HL-60 (cell line): ENCODE measurements at regions not wholly inside any gene's neighbourhood (a gene's known extent, or its start where the extent isn't known, plus 50 kb on each side); places are given as distances from the start of the nearest gene placed in this dataset.

Source experiments
- DNase-seq, 2 experiments: peaks; one replicate each; pipeline ENCODE4 v3.0.0-alpha.2; 2010 to 2020; ENCODE audit warnings: low read depth in 1 of 2, low spot score in 1 of 2
- H3K27ac ChIP-seq: fragments of 250-450 bp; sonication (Bioruptor Pico); replicated peaks from 2 replicates; pipeline ENCODE4 v1.5.1; 2020; ENCODE audit warnings: mild to moderate bottlenecking, moderate library complexity
- H3K27me3 ChIP-seq: fragments of 250-450 bp; sonication (Bioruptor Pico); 2 replicates; pipeline ENCODE4 v1.5.1; 2021; ENCODE audit warnings: mild to moderate bottlenecking, moderate library complexity; ENCODE audit not compliant: insufficient read depth, poor library complexity, severe bottlenecking
- H3K4me3 ChIP-seq: replicated peaks from 2 replicates; pipeline ENCODE4 v1.5.1; 2011; ENCODE audit warnings: mild to moderate bottlenecking, control low read depth, low read length; ENCODE audit not compliant: insufficient read depth
- GABPA ChIP-seq: IDR thresholded peaks from 2 replicates; pipeline ENCODE4 v1.6.1; 2012; ENCODE audit warnings: low read depth
- POLR2AphosphoS5 ChIP-seq: IDR thresholded peaks from 2 replicates; pipeline ENCODE4 v1.6.1; 2012; ENCODE audit warnings: low read depth
- SPI1 ChIP-seq: IDR thresholded peaks from 2 replicates; pipeline ENCODE4 v1.6.1; 2012; ENCODE audit warnings: low read depth, mild to moderate bottlenecking, borderline replicate concordance
- TF ChIP-seq, protein P1 (sequence below): IDR thresholded peaks from 2 replicates; pipeline ENCODE4 v1.6.1; 2012; ENCODE audit warnings: low read depth; ENCODE audit not compliant: insufficient replicate concordance
- TF ChIP-seq, protein P2 (sequence below): IDR thresholded peaks from one replicate; pipeline ENCODE4 v1.5.1; 2011; ENCODE audit warnings: low read length, control low read depth, inconsistent platforms; ENCODE audit not compliant: insufficient read depth

DNA sequence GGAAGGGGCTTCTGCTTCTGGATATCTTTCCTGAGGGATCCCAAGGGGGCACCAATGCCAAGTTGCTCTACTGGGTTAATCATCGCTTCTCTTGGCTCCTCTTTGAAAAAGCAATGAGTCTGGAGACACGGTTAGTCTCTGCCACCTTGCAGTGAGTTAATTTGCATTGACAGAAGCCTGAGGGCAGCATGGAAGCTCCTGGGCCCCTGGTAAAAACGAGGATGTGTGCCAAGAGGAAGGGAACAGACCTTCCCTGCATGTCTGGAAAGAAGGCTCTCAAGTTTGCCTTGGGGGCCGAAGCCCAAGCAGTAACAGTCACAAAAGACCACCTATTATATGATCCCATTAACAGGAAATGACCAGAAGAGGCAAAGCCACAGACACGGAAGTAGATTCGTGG is 86.7 kb downstream of the IRX5 start:
- H3K27ac ChIP-seq: no peak overlapping the region
- H3K4me3 ChIP-seq: no peak overlapping the region
- TF ChIP-seq GABPA (no peak), POLR2AphosphoS5 (no peak), SPI1 (no peak)
- TF ChIP-seq, protein P1, sequence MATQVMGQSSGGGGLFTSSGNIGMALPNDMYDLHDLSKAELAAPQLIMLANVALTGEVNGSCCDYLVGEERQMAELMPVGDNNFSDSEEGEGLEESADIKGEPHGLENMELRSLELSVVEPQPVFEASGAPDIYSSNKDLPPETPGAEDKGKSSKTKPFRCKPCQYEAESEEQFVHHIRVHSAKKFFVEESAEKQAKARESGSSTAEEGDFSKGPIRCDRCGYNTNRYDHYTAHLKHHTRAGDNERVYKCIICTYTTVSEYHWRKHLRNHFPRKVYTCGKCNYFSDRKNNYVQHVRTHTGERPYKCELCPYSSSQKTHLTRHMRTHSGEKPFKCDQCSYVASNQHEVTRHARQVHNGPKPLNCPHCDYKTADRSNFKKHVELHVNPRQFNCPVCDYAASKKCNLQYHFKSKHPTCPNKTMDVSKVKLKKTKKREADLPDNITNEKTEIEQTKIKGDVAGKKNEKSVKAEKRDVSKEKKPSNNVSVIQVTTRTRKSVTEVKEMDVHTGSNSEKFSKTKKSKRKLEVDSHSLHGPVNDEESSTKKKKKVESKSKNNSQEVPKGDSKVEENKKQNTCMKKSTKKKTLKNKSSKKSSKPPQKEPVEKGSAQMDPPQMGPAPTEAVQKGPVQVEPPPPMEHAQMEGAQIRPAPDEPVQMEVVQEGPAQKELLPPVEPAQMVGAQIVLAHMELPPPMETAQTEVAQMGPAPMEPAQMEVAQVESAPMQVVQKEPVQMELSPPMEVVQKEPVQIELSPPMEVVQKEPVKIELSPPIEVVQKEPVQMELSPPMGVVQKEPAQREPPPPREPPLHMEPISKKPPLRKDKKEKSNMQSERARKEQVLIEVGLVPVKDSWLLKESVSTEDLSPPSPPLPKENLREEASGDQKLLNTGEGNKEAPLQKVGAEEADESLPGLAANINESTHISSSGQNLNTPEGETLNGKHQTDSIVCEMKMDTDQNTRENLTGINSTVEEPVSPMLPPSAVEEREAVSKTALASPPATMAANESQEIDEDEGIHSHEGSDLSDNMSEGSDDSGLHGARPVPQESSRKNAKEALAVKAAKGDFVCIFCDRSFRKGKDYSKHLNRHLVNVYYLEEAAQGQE: no peak
- TF ChIP-seq, protein P2, sequence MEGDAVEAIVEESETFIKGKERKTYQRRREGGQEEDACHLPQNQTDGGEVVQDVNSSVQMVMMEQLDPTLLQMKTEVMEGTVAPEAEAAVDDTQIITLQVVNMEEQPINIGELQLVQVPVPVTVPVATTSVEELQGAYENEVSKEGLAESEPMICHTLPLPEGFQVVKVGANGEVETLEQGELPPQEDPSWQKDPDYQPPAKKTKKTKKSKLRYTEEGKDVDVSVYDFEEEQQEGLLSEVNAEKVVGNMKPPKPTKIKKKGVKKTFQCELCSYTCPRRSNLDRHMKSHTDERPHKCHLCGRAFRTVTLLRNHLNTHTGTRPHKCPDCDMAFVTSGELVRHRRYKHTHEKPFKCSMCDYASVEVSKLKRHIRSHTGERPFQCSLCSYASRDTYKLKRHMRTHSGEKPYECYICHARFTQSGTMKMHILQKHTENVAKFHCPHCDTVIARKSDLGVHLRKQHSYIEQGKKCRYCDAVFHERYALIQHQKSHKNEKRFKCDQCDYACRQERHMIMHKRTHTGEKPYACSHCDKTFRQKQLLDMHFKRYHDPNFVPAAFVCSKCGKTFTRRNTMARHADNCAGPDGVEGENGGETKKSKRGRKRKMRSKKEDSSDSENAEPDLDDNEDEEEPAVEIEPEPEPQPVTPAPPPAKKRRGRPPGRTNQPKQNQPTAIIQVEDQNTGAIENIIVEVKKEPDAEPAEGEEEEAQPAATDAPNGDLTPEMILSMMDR: no peak
- no peaks in the 10 kb centered on the region for H3K27me3 ChIP-seq
- no peak for DNase-seq

DNA sequence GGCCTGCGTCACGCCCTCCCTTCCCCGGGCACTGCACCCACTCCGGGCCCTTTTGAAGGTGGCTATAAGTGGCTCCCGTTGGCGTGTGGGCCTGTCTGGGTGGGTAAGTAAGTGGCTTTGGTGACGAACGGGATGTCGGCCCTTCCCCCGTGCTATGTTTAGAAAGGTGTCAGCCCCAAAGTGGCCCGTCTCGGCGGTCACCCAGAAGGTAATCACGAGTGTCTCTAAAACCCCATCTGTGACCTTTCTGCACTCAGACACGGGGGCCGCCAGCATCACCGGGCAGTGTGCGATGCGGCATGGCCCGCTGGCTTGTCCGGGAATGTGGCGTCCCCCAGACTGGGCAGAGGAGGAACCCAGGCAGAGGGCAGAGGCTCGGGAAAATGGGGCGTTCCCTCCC is 88.2 kb downstream of the IRX5 start:
- H3K27ac ChIP-seq: no peak overlapping the region
- no peak overlapping the region for H3K4me3 ChIP-seq
- TF ChIP-seq, protein P1: no peak
- TF ChIP-seq POLR2AphosphoS5 (no peak), GABPA (no peak), SPI1 (no peak)
- TF ChIP-seq, protein P2: no peak
- no peaks in the 10 kb centered on the region for H3K27me3 ChIP-seq
- no peak for DNase-seq

DNA sequence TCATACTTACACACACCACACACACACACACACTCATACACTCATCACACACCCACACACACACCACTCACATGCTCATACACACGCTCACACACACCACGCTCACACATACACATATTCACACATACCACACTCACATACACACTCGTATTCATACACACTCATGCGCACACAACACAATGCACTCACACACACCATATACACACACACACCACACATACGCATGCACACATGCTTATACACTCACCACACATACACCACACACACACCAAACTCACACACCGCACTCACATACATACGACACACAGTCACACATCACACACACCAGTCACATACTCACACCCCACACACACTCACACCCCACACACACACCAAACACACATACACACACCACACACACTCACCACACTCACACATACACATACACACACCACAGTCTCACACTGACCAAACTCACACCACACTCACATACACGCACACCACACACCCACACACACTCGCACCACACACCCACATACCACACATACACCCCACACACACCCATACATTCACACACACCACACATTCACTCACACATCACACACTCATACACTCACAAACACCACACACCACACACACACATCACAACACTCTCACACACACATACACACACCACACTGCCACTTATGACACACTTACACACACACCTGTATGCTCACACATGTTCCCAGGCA is 88.9 kb downstream of the IRX5 start:
- TF ChIP-seq, protein P1: no peak
- TF ChIP-seq SPI1 (no peak), POLR2AphosphoS5 (no peak), GABPA (no peak)
- TF ChIP-seq, protein P2: no peak
- Histone ChIP-seq H3K4me3 (no peak overlapping the region), H3K27me3 (no peaks in the 10 kb centered on the region), H3K27ac (no peak overlapping the region)
- no peak for DNase-seq
